VCaP (cell line): ENCODE measurements at regions not wholly inside any gene's neighbourhood (a gene's known extent, or its start where the extent isn't known, plus 50 kb on each side); places are given as distances from the start of the nearest gene placed in this dataset.
"Not testable (repeated sequence)": the region's sequence is repeated elsewhere in the genome, so short reads cannot be mapped to it uniquely, and the experiment has no call there.

Experiments
- H3K27ac ChIP-seq: fragments of 450-650 bp; 2 replicates; pipeline ENCODE4 v1.5.1; 2017
- TF ChIP-seq, protein P1 (sequence below): fragments of 450-650 bp; conservative IDR thresholded peaks from 2 replicates; pipeline ENCODE4 v1.5.1; 2017; ENCODE audit warnings: mild to moderate bottlenecking, moderate library complexity

DNA sequence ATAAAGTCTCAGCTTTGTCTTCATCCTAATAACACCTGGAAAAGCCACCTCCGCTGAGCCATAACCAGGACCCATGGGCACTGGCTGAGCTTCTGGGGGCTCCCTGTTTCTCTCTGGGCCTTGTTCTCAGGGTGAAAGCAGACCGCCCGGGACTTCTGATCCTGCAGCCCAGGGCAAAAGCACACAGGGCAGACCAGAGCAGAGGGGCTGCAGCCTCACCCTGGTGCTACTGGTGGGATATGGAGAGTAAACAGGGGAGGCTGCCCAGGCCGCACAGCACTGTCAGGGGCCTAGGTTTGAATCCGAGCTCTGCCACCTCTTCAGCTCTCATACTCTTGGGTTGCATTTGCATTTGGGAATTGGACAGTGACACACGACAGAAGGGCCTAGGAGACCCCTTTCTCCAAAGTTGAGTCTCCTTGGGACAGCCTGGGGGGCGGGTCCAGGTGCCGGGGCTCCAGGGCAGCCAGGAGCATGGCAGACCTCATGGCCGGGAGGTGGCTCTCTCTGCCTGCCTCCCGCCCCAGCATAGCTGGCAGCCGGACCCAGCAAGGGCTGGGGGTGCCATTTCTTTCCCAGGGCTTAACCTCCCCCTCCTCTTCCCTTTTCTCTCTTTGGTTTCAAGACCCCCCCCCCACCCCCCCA, 164.9 kb downstream of the INHBB start:
- TF ChIP-seq, protein P1, sequence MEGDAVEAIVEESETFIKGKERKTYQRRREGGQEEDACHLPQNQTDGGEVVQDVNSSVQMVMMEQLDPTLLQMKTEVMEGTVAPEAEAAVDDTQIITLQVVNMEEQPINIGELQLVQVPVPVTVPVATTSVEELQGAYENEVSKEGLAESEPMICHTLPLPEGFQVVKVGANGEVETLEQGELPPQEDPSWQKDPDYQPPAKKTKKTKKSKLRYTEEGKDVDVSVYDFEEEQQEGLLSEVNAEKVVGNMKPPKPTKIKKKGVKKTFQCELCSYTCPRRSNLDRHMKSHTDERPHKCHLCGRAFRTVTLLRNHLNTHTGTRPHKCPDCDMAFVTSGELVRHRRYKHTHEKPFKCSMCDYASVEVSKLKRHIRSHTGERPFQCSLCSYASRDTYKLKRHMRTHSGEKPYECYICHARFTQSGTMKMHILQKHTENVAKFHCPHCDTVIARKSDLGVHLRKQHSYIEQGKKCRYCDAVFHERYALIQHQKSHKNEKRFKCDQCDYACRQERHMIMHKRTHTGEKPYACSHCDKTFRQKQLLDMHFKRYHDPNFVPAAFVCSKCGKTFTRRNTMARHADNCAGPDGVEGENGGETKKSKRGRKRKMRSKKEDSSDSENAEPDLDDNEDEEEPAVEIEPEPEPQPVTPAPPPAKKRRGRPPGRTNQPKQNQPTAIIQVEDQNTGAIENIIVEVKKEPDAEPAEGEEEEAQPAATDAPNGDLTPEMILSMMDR: no peak
- H3K27ac ChIP-seq: no peak overlapping the region

DNA sequence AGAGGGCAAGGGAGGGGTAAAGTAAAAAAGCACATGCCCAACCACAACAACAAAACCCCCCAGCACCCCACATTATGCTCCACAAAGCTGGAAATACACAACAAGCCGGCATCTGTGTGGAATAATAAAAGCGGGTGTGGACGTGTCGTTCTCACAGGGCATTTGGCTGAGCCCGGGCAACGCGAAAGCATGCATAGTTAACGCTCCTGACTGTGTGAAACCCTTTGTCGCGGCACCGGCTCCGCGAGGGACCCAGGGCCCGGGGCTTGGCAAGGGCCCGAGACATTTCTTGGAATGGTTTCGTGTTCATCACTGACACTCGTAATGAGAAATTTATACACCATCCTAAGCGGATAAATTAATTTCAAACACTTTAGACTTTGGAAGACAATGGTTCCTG, 165.6 kb downstream of the INHBB start:
- TF ChIP-seq, protein P1: no peak
- H3K27ac ChIP-seq: no peak overlapping the region

DNA sequence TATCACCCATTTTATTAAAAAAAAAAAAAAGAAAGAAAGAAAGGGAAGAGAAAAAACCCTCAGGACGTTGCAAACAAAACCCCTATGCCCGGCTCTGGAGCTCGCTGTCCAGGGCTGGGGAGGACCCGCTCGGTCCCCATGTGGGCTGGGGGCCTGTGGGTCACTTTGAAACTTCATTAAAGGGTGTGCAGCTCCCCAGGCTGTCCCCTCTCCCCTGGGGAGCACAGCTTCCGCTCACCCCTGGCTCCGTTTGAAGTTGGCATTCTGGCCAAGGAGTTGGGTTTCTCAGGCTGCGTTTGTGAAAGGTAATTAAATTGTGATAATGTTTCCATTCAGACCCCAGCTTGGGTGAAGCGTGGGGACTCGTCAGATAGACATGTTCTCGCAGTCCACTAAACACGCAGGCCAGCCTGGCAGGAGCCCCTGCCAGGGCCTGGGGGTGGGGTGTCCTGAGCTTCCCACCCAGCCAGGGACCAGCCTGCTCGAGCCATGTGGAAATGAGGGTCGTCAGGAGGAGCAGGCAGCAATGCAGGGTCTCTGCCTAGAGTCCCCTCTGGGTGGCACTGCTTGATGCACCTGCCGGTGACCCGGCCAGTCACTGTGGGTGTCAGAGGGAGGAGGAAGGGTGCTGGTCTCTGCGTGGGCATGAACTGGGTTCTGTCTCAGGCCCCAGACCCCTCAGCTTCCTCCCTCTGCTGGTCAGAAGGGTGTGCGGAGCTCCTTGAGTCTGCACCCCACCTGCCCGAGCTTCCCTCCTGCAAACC, 166.2 kb downstream of the INHBB start:
- TF ChIP-seq, protein P1: no peak
- no peak overlapping the region for H3K27ac ChIP-seq

DNA sequence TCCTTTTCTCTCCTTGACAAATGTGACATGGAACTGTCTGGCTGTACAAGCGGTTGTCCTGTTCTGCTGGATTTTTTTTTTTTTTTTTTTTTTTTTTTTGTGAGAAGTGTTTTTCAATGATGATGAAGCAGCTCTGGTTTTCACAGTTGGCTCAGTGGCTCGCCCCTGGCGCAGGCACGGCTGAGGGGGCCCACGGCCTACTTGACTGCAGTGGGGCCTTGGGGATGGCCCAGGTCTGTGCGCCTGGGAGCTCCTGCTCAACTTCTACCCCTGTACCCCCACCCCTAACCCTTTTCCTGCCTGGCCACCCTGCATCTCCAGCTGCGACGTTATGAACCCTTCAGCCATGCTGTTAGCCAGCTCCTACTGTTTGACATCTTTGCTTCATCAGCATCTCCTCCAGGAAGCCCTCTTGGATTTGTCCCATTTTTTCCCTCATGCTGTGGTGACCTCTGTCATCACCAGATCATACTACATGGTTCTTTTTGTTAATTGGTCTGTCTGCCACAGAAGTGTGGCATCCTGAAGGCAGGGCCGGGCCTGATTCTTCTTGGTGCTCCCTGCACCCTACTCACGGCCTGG, 167.9 kb downstream of the INHBB start:
- no peak overlapping the region for H3K27ac ChIP-seq
- TF ChIP-seq, protein P1: no peak

DNA sequence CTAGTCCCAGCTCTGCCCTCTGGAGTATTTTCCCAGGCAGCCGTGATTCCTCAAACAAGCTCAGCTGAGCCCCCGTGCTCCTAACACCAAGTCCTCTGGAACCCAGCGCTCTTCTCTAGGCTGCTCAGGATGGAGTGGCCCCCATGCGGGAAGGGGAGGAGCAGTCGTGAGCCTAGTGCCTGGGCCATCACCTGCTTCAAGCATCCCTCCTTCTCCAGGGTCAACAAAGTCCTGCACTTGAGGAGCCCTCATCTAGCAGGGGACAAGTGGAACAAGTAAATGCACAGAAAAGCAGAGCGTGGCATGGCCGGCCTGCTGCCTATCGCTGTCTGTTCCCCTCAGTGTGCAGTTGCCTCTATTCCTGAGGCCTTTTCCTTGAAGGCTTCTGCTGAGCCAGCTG, 168.6 kb downstream of the INHBB start:
- TF ChIP-seq, protein P1: no peak
- H3K27ac ChIP-seq: no peak overlapping the region

DNA sequence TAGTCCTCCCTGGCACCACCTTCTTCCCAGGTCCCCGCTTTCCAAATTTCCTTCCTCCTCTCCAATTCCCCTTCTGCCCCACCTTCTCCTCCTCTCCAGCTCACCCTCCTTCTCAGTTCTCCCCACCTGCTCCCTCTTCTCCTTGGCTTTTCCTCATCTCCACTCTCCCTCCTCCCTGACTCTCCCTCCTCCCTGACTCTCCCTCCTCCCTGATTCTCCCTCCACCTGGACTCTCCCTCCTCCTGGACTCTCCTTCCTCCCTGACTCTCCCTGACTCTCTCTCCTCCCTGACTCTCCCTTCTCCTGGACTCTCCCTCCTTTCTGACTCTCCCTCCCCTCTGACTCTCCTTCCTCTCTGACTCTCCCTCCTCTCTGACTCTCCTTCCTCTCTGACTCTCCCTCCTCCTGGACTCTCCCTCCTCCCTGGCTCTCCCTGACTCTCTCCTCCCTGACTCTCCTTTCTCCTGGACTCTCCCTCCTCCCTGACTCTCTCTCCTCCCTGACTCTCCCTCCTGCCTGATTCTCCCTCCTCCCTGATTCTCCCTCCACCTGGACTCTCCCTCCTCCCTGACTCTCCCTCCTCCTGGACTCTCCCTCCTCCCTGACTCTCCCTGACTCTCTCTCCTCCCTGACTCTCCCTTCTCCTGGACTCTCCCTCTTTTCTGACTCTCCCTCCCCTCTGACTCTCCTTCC, 169.3 kb downstream of the INHBB start:
- H3K27ac ChIP-seq: not testable (repeated sequence)

DNA sequence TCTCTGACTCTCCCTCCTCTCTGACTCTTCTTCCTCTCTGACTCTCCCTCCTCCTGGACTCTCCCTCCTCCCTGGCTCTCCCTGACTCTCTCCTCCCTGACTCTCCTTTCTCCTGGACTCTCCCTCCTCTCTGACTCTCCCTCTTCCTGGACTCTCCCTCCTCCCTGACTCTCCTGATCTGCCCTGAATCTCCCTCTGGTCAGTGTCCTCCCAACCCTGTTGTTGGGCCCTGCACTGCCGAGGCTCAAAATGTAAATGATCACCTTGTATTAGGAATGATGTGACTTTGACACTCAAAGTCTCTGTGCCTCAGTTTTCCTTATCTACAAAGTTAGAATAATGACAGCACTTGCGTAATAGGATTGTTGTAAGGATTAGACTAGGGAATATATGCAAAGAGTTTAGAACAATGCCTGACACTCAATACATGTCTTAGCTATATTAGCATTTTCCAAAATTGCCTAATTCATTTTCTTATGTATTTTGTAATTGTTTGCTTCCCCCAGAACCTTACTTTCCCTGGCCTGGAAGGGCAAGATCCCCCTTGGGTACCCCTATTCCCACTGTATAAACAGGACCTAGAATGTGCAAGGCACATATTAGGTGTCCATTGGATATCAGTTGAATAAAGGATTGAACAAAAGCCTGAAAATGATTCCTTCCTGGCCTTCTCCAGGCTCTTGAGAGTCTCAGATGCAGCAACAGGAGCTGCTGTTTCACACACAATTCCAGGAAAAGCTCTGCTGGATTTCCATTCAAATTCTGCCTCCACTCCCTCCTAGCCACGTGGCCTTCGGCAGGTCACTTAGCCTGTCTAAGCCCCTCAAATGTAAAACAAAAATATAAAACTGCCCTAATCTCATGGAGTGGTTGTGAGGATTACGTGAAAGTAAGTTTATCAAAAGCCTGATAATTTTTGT, 170.1 kb downstream of the INHBB start:
- TF ChIP-seq, protein P1: no peak
- no peak overlapping the region for H3K27ac ChIP-seq
